ENCODE measurements at regions not wholly inside any gene's neighbourhood (a gene's known extent, or its start where the extent isn't known, plus 50 kb on each side); places are given as distances from the start of the nearest gene placed in this dataset.

- Histone ChIP-seq H3K36me3 (no peaks in the 10 kb centered on the region), H3K27me3 (no peaks in the 10 kb centered on the region), H3K4me3 (peak overlapping the region in 11 of 12 donors; percentile 6 to 61 (median 40)), H3K9me3 (no peaks in the 10 kb centered on the region), H3K27ac (peak overlapping the region in 9 of 12 donors; percentile 9 to 65 (median 43)), H3K4me1 (peaks cover 0 to 19% (median 6%) of the 10 kb centered on the region in 12 donors)
- TF ChIP-seq CTCF (IDR thresholded peaks at IDR 0.05) (no peak), POLR2A (IDR thresholded peaks at IDR 0.05) (no peak)
- 19 to 27% (median 23%) methylated on average over 4 of the region's 4 CpGs for WGBS, 4 donors
- ATAC-seq (peak in 3 of 4 donors; percentile 59 to 75 (median 68)), DNase-seq (no peak)
- intact Hi-C loops (cut with DNase I): loop anchor here in 1 of 10 donors (10.0 kb wide), 1 partner anchor 657 kb away; no protein-coding TSS in a partner anchor
Observed at GRCh38 chr1:193417945-193418744, 231.7 kb upstream of the B3GALT2 start.

DNA sequence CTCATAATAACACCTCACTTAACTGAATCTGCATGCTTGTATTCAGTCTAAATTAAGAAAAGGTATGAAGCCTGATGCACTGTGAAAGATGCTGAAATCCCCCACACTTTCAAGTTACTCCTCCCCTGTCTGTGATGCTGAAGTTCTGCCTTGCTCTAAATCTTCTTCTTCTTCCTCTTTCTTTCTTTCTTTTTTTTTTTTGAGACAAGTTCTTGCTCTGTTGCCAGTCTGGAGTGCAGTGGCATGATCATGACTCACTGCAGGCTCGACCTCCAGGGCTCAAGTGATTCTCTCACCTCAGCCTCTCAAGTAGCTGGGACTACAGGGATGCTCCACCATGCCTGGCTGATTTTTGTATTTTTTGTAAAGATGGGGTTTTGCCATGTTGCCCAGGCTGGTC, 231.0 kb upstream of the B3GALT2 start:
- H3K9me3 ChIP-seq: no peaks in the 10 kb centered on the region
- no peak overlapping the region for H3K4me3 ChIP-seq
- intact Hi-C loops (cut with DNase I): loop anchor here in 1 of 10 donors (10.0 kb wide), 1 partner anchor 657 kb away; no protein-coding TSS in a partner anchor
- H3K27me3 ChIP-seq: no peaks in the 10 kb centered on the region
- no peak for ATAC-seq
- peaks cover 0 to 19% (median 6%) of the 10 kb centered on the region in 12 donors for H3K4me1 ChIP-seq
- H3K27ac ChIP-seq: peak overlapping the region in 3 of 12 donors; percentile 27 to 65 (median 43)
- H3K36me3 ChIP-seq: no peaks in the 10 kb centered on the region
- TF ChIP-seq POLR2A (IDR thresholded peaks at IDR 0.05) (no peak), CTCF (IDR thresholded peaks at IDR 0.05) (no peak)
- no peak for DNase-seq
- 38 to 53% (median 45%) methylated on average over 1 of the region's 1 CpG for WGBS, 4 donors

GRCh38 chr1:193416226-193417024, 230.0 kb upstream of the B3GALT2 start:
- Histone ChIP-seq H3K36me3 (no peaks in the 10 kb centered on the region), H3K27ac (no peak overlapping the region), H3K4me1 (peaks cover 0 to 19% (median 6%) of the 10 kb centered on the region in 12 donors), H3K4me3 (no peak overlapping the region), H3K9me3 (no peaks in the 10 kb centered on the region), H3K27me3 (no peaks in the 10 kb centered on the region)
- intact Hi-C loops (cut with DNase I): loop anchor here in 1 of 10 donors (10.0 kb wide), 1 partner anchor 658 kb away; no protein-coding TSS in a partner anchor
- WGBS, 4 donors: 93 to 96% (median 95%) methylated on average over 7 of the region's 7 CpGs
- TF ChIP-seq CTCF (IDR thresholded peaks at IDR 0.05) (no peak), POLR2A (IDR thresholded peaks at IDR 0.05) (no peak)
- ATAC-seq: no peak
- DNase-seq: no peak

- ATAC-seq (no peak), DNase-seq (no peak)
- H3K4me1 ChIP-seq: peaks cover 0 to 19% (median 6%) of the 10 kb centered on the region in 12 donors
- 50 to 55% (median 54%) methylated on average over 3 of the region's 3 CpGs for WGBS, 4 donors
- H3K36me3 ChIP-seq: no peaks in the 10 kb centered on the region
- H3K27me3 ChIP-seq: no peaks in the 10 kb centered on the region
- intact Hi-C loops (cut with DNase I): loop anchor here in 1 of 10 donors (10.0 kb wide), 1 partner anchor 660 kb away; no protein-coding TSS in a partner anchor
- H3K9me3 ChIP-seq: no peaks in the 10 kb centered on the region
- no peak overlapping the region for H3K27ac ChIP-seq
- TF ChIP-seq POLR2A (IDR thresholded peaks at IDR 0.05) (no peak), CTCF (IDR thresholded peaks at IDR 0.05) (no peak)
- no peak overlapping the region for H3K4me3 ChIP-seq
Observed at GRCh38 chr1:193415256-193415655, 228.8 kb upstream of the B3GALT2 start.

Measured in heart left ventricle (tissue), 16 donors.